B cell (primary cell): ENCODE measurements at regions not wholly inside any gene's neighbourhood (a gene's known extent, or its start where the extent isn't known, plus 50 kb on each side); places are given as distances from the start of the nearest gene placed in this dataset.

Source experiments
- EZH2 ChIP-seq: IDR thresholded peaks from 2 replicates; pipeline ENCODE4 v1.6.1; 2012; ENCODE audit warnings: borderline replicate concordance, low read depth, mild to moderate bottlenecking, moderate library complexity, low read length; ENCODE audit not compliant: insufficient read depth, poor library complexity, severe bottlenecking
- TF ChIP-seq, protein P1 (sequence below): fragments of 200-600 bp; IDR thresholded peaks from one replicate; pipeline ENCODE4 v1.8.0; 2022; ENCODE audit warnings: antibody characterized with exemption, mild to moderate bottlenecking

DNA sequence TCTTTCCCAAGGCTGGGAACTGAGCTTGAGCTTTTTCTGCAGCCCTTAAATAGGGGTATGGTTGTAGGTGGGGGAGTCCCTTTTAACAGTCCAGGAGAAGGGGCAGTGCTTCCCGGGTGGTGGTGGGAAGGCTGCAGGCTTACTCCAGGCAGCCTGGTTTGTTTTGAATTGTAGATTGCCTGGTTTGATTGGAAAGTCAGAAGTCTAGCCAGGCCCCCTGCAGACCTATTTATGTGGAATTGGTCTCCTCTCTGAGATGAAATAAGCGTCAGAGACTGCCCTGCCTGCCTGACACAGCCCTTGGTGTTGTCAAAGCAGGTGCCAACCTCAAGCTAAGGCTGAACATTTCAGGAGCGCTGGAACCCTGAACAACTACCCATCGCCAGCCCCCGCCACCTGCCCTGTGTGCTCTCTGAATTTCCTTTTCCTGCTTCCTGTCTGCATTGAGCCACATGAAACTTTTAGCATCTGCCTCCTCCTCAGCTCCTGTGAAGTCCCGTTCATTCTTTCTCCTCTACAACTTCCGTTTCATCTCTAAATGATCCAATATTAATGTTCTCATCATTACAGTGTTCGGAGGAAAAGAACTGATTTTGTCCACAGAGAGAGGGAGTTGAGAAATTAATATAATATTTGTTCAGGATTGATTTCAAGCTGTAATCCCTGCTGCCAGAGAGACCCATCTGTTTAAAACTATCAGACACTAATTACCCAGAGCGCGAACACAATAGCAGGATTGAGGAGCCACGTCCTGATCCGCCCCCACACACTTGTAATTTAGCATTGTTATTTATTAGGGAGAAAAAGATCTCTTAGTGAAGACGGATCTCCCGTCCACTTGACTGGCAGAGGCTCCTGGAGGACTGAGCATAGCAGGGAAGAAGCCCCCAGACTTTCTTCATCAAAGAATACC is 136.5 kb downstream of the TRIM29 start:
- TF ChIP-seq, protein P1, sequence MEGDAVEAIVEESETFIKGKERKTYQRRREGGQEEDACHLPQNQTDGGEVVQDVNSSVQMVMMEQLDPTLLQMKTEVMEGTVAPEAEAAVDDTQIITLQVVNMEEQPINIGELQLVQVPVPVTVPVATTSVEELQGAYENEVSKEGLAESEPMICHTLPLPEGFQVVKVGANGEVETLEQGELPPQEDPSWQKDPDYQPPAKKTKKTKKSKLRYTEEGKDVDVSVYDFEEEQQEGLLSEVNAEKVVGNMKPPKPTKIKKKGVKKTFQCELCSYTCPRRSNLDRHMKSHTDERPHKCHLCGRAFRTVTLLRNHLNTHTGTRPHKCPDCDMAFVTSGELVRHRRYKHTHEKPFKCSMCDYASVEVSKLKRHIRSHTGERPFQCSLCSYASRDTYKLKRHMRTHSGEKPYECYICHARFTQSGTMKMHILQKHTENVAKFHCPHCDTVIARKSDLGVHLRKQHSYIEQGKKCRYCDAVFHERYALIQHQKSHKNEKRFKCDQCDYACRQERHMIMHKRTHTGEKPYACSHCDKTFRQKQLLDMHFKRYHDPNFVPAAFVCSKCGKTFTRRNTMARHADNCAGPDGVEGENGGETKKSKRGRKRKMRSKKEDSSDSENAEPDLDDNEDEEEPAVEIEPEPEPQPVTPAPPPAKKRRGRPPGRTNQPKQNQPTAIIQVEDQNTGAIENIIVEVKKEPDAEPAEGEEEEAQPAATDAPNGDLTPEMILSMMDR, result no peak
- no peak for TF ChIP-seq EZH2
